Cardiac fibroblast (primary cell): ENCODE measurements at regions not wholly inside any gene's neighbourhood (a gene's known extent, or its start where the extent isn't known, plus 50 kb on each side); places are given as distances from the start of the nearest gene placed in this dataset.

Experiments used
- DNase-seq, 2 donors: peaks; one replicate each; pipeline versions ENCODE4 v3.0.0 to v3.0.0-alpha.2; 2010; ENCODE audit warnings: low read depth in 2 of 2
- H3K4me3 ChIP-seq, 2 donors: replicated peaks in 1 of 2; 1 replicate in 1 of 2; 2 replicates in 1 of 2; pipeline ENCODE4 v1.5.1; 2011; ENCODE audit warnings: low read depth in 2 of 2, low read length in 2 of 2, mild to moderate bottlenecking in 2 of 2, moderate library complexity in 1 of 2
- CTCF ChIP-seq: IDR thresholded peaks from one replicate; pipeline ENCODE4 v1.5.1; 2011; ENCODE audit warnings: low read depth, mild to moderate bottlenecking, low read length, inconsistent platforms

GRCh38 chr1:99456536-99456935, 189.4 kb upstream of the PALMD start:
- TF ChIP-seq CTCF: no peak
- DNase-seq: peak; percentile 58 to 62
- no peak overlapping the region for H3K4me3 ChIP-seq

DNA sequence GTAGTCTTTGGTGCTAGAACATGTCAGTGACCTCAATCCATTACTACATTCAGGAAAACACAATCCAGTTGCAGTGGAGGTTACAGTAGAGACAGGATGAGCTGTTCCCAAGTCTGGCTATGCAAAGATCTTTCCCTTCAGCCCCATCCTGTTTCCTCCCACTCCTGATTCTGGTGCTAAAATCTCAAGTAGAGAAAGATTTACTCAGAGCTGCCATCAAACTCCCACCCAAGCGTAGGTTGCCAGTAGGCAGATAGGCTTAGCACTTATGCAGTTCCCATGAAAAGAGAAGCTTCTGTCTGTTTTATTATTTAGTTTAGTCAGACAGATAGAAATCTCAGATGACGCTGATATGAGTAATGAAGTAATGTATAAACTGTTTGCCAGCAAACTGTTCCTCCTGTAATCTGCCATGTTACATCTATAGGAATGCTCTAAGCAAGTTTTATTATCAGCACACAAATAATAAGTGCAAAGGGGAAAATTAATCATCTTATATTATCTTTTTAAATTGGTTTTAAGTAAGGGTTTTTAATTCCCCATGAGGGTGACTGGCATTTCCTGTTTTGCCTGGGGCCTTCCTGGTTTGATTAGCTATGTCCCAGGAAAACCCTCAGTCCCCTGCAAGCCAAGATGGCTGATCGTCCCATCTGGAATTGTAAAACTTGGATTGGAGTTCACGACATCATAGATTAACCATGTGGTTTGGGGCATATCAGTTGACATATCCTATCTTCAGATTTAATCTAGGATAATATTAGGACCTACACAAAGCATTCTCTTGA, 188.3 kb upstream of the PALMD start:
- H3K4me3 ChIP-seq: no peak overlapping the region
- DNase-seq: peak; percentile 32 to 79
- no peak for TF ChIP-seq CTCF

GRCh38 chr1:99461499-99461898, 184.4 kb upstream of the PALMD start:
- TF ChIP-seq CTCF: no peak
- no peak for DNase-seq
- no peak overlapping the region for H3K4me3 ChIP-seq

- H3K4me3 ChIP-seq: no peak overlapping the region
- DNase-seq: no peak
- TF ChIP-seq CTCF: no peak
Measured at GRCh38 chr1:99464738-99465137, 181.2 kb upstream of the PALMD start.

DNA sequence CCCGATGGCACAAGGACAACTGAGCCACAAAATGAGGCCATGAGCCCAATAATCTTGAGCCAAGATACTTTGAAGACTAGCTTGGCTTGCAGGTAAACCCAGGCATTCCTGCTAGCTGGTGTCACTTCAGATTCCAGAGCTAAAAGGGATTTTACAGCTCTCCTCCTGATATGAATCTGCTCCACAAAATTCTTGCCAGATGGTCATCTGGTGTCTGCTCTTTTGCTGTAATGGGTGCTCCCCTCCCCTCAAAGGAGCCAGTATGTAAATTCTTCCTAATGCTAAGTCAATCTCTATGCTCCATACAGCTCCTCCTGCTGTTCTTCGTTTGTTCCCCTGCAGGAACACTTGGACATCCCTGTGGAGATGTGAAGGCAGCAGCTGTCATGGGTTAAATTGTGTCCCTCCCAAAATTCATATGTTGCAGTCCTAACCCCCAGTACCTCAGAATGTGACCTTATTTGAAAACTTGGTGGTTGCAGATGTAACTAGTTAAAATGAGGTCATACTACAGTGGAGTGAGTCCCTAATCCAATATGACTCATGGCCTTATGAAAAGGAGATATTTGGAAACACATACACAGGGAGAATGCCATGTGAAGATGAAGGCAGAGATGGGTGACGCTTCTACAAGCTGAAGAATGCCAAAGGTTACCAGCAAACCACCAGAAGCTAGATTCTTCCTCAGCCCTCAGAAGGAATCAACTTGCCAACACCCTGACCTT, 180.6 kb upstream of the PALMD start:
- H3K4me3 ChIP-seq: no peak overlapping the region
- DNase-seq: peak; percentile 47 to 79
- no peak for TF ChIP-seq CTCF

DNA sequence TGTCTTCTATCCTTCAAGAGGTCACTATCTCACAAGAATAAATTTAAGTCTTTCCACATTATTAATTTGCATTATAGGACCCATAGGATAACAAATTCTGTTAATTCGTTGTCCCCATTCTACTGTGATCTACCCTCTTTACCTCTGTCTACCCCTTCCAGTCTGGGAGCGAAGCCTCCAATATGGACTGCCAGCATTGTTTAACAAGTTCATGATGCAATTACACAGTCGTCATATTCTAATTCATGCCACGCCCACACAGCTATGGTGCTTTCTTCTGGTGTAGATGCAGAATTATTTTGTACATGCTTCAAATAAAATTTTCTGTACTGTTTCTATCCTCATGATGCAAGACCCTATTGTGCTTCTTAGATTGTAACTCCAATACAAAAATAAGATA, 178.3 kb upstream of the PALMD start:
- no peak overlapping the region for H3K4me3 ChIP-seq
- TF ChIP-seq CTCF: no peak
- no peak for DNase-seq
